ENCODE measurements at regions not wholly inside any gene's neighbourhood (a gene's known extent, or its start where the extent isn't known, plus 50 kb on each side); places are given as distances from the start of the nearest gene placed in this dataset.
A peak's percentile ranks its signal among the peaks of the same experiment; 100 is the strongest.

- DNase-seq (ENCODE audit: low read depth), result no peak
These were observed 56.6 kb downstream of the SPRY2 start for GRCh38 chr13:80284290-80284689.

GRCh38 chr13:80278706-80279105 lies 62.2 kb downstream of the SPRY2 start:
- no peak for DNase-seq (ENCODE audit: low read depth)

GRCh38 chr13:80276371-80277289 lies 64.3 kb downstream of the SPRY2 start:
- peak; percentile 65 for DNase-seq (ENCODE audit: low read depth)

- DNase-seq (ENCODE audit: low read depth), result peak; percentile 50
These were observed 66.3 kb downstream of the SPRY2 start for GRCh38 chr13:80274643-80275042.

GRCh38 chr13:80273718-80274117 lies 67.2 kb downstream of the SPRY2 start:
- DNase-seq (ENCODE audit: low read depth), result no peak

- no peak for DNase-seq (ENCODE audit: low read depth)
These were observed 75.6 kb downstream of the SPRY2 start for GRCh38 chr13:80265348-80265747.

- DNase-seq (ENCODE audit: low read depth), result no peak
These were observed 77.0 kb downstream of the SPRY2 start for GRCh38 chr13:80263745-80264513.

- peak; percentile 29 for DNase-seq (ENCODE audit: low read depth)
These were observed 78.8 kb downstream of the SPRY2 start for GRCh38 chr13:80262051-80262695.

GRCh38 chr13:80259159-80259558 lies 81.8 kb downstream of the SPRY2 start:
- DNase-seq (ENCODE audit: low read depth), result no peak

- no peak for DNase-seq (ENCODE audit: low read depth)
These were observed 84.5 kb downstream of the SPRY2 start for GRCh38 chr13:80256352-80256932.

GRCh38 chr13:80255946-80256345 lies 85.0 kb downstream of the SPRY2 start:
- DNase-seq (ENCODE audit: low read depth), result no peak

- DNase-seq (ENCODE audit: low read depth), result peak; percentile 70
These were observed 89.5 kb downstream of the SPRY2 start for GRCh38 chr13:80251403-80251802.

GRCh38 chr13:80250213-80250810 lies 90.6 kb downstream of the SPRY2 start:
- no peak for DNase-seq (ENCODE audit: low read depth)

- DNase-seq (ENCODE audit: low read depth), result no peak
These were observed 91.3 kb downstream of the SPRY2 start for GRCh38 chr13:80249516-80250212.

GRCh38 chr13:80245162-80245733 lies 95.7 kb downstream of the SPRY2 start:
- no peak for DNase-seq (ENCODE audit: low read depth)

- DNase-seq (ENCODE audit: low read depth), result no peak
These were observed 96.4 kb downstream of the SPRY2 start for GRCh38 chr13:80244574-80244973.

GRCh38 chr13:80242728-80243427 lies 98.0 kb downstream of the SPRY2 start:
- DNase-seq (ENCODE audit: low read depth), result no peak

- DNase-seq (ENCODE audit: low read depth), result no peak
These were observed 101.2 kb downstream of the SPRY2 start for GRCh38 chr13:80239571-80240255.

- no peak for DNase-seq (ENCODE audit: low read depth)
These were observed 101.8 kb downstream of the SPRY2 start for GRCh38 chr13:80239116-80239515.

All from M059J (cell line).